Right lobe of liver (tissue), 6 donors: ENCODE measurements at regions not wholly inside any gene's neighbourhood (a gene's known extent, or its start where the extent isn't known, plus 50 kb on each side); places are given as distances from the start of the nearest gene placed in this dataset.
"Not testable (repeated sequence)": the region's sequence is repeated elsewhere in the genome, so short reads cannot be mapped to it uniquely, and the experiment has no call there.

Experiments
- ATAC-seq, 4 donors: fragments of 200-7000 bp; cut with Tn5 transposase; one replicate each; pipeline ENCODE4 v1.9.1; 2020; ENCODE audit warnings: mild to moderate bottlenecking in 4 of 4, moderate library complexity in 4 of 4
- DNase-seq, 3 donors: peaks; one replicate each; pipeline ENCODE4 v3.0.0-alpha.2; 2020
- H3K27ac ChIP-seq, 3 donors: fragments of 200-600 bp; one replicate each; pipeline ENCODE4 v1.8.0; 2022
- H3K27me3 ChIP-seq, 2 donors: fragments of 200-600 bp; one replicate each; pipeline ENCODE4 v1.8.0; 2022
- H3K36me3 ChIP-seq, 4 donors: fragments of 200-600 bp; sonication (generic) in 1 of 4; one replicate each; pipeline versions ENCODE4 v1.5.1 to v1.8.0; 2017 to 2022; ENCODE audit warnings: control low read depth in 1 of 4
- H3K4me1 ChIP-seq, 4 donors: fragments of 200-600 bp; sonication (generic) in 1 of 4; one replicate each; pipeline versions ENCODE4 v1.5.1 to v1.8.0; 2017 to 2022; ENCODE audit warnings: control low read depth in 1 of 4
- H3K4me3 ChIP-seq, 3 donors: fragments of 200-600 bp; one replicate each; pipeline ENCODE4 v1.8.0; 2022
- H3K9me3 ChIP-seq, 4 donors: fragments of 200-600 bp; sonication (generic) in 1 of 4; one replicate each; pipeline versions ENCODE4 v1.5.1 to v1.8.0; 2017 to 2022; ENCODE audit warnings: control low read depth in 1 of 4
- POLR2A ChIP-seq: fragments of 450-650 bp; IDR thresholded peaks from one replicate; pipeline ENCODE4 v1.6.1; 2017; ENCODE audit warnings: antibody characterized with exemption, mild to moderate bottlenecking
- WGBS: methylation state at CpG from one replicate; pipeline ENCODE4 v1.1.6; 2018; ENCODE audit warnings: low coverage, low lambda C conversion rate; ENCODE audit not compliant: insufficient coverage; ENCODE audit errors: missing lambda C conversion rate; 5-methylcytosine and 5-hydroxymethylcytosine counted together
- intact Hi-C, 2 donors: fragments of 100-400 bp; cut with DNase I; formaldehyde crosslinking; loops; one replicate each; pipeline versions ENCODE4 v1.11.2 to v1.14.1; 2022
- TF ChIP-seq, protein P1 (sequence below), 4 donors: fragments of 200-600 bp in 3 of 4; fragments of 450-650 bp in 1 of 4; IDR thresholded peaks; one replicate each; pipeline versions ENCODE4 v1.5.1 to v1.8.0; 2016 to 2022; ENCODE audit warnings: antibody characterized with exemption in 4 of 4, mild to moderate bottlenecking in 2 of 4
- donor health status: DM: no; HTN: yes; CAD: no.
- donor health status: DM: no; HTN: no; CAD: no.
- donor health status: DM: no; HTN: no; CAD: no.
- donor health status: DM: no; HTN: yes; CAD: no.
- donor health status: DM: no; HTN: yes; CAD: no.

- Histone ChIP-seq H3K9me3 (no peaks in the 10 kb centered on the region), H3K27me3 (no peaks in the 10 kb centered on the region), H3K4me3 (no peak overlapping the region), H3K4me1 (no peaks in the 10 kb centered on the region), H3K27ac (no peak overlapping the region), H3K36me3 (no peaks in the 10 kb centered on the region)
- intact Hi-C loops = no loop called here
- ATAC-seq = no peak
- TF ChIP-seq POLR2A = no peak
- TF ChIP-seq, protein P1, sequence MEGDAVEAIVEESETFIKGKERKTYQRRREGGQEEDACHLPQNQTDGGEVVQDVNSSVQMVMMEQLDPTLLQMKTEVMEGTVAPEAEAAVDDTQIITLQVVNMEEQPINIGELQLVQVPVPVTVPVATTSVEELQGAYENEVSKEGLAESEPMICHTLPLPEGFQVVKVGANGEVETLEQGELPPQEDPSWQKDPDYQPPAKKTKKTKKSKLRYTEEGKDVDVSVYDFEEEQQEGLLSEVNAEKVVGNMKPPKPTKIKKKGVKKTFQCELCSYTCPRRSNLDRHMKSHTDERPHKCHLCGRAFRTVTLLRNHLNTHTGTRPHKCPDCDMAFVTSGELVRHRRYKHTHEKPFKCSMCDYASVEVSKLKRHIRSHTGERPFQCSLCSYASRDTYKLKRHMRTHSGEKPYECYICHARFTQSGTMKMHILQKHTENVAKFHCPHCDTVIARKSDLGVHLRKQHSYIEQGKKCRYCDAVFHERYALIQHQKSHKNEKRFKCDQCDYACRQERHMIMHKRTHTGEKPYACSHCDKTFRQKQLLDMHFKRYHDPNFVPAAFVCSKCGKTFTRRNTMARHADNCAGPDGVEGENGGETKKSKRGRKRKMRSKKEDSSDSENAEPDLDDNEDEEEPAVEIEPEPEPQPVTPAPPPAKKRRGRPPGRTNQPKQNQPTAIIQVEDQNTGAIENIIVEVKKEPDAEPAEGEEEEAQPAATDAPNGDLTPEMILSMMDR (IDR thresholded peaks at IDR 0.05) = no peak
- no peak for DNase-seq
Measured at GRCh38 chr7:125830743-125831142, 901.1 kb upstream of the POT1 start.

DNA sequence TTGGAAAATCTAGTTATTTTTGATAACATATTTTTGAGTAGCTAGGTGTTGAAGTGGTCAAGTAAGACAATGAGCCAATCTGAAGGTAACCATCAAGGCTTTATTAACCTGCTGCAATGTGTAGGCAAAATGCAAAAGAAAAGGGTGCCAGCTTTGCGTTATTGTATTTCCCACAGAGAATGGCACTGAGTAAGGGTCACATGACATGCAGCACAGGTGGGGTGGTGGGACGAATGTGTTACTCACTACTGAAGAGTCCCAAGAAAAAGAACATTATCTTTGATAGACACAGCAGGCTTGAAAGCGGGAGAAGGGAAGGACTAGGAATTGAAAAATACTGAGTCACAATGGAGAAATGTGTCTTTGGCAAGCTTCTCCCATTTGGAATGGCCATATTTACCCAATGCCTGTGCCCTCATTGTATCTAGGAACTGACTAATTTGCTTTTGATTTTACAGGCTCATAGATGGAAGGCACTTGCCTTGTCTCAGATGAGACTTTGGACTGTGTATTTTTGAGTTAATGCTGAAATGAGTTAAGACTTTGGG, 898.6 kb upstream of the POT1 start:
- ATAC-seq (no peak), DNase-seq (no peak)
- Histone ChIP-seq H3K36me3 (no peaks in the 10 kb centered on the region), H3K27ac (no peak overlapping the region), H3K4me1 (no peaks in the 10 kb centered on the region), H3K9me3 (no peaks in the 10 kb centered on the region), H3K4me3 (no peak overlapping the region), H3K27me3 (no peaks in the 10 kb centered on the region)
- 57% methylated on average over 3 of the region's 3 CpGs for WGBS
- intact Hi-C loops = no loop called here
- TF ChIP-seq, protein P1 (IDR thresholded peaks at IDR 0.05) = no peak
- no peak for TF ChIP-seq POLR2A

GRCh38 chr7:125823538-125823937, 893.9 kb upstream of the POT1 start:
- intact Hi-C loops = no loop called here
- TF ChIP-seq POLR2A = no peak
- TF ChIP-seq, protein P1 (IDR thresholded peaks at IDR 0.05) = no peak
- Histone ChIP-seq H3K27me3 (no peaks in the 10 kb centered on the region), H3K9me3 (no peaks in the 10 kb centered on the region), H3K4me3 (no peak overlapping the region), H3K4me1 (no peaks in the 10 kb centered on the region), H3K36me3 (no peaks in the 10 kb centered on the region), H3K27ac (no peak overlapping the region)
- ATAC-seq (no peak), DNase-seq (no peak)

GRCh38 chr7:125820495-125820894, 890.9 kb upstream of the POT1 start:
- Histone ChIP-seq H3K4me1 (no peaks in the 10 kb centered on the region), H3K36me3 (no peaks in the 10 kb centered on the region), H3K4me3 (no peak overlapping the region), H3K27ac (no peak overlapping the region), H3K9me3 (no peaks in the 10 kb centered on the region), H3K27me3 (no peaks in the 10 kb centered on the region)
- DNase-seq (no peak), ATAC-seq (no peak)
- intact Hi-C loops = no loop called here
- TF ChIP-seq, protein P1 (IDR thresholded peaks at IDR 0.05) = no peak
- TF ChIP-seq POLR2A = no peak

GRCh38 chr7:125814100-125814499, 884.5 kb upstream of the POT1 start:
- ATAC-seq = no peak
- Histone ChIP-seq H3K4me1 (no peaks in the 10 kb centered on the region), H3K27me3 (no peaks in the 10 kb centered on the region), H3K36me3 (no peaks in the 10 kb centered on the region), H3K9me3 (no peaks in the 10 kb centered on the region), H3K27ac (no peak overlapping the region), H3K4me3 (no peak overlapping the region)
- TF ChIP-seq, protein P1 (IDR thresholded peaks at IDR 0.05) = no peak
- TF ChIP-seq POLR2A = no peak
- intact Hi-C loops = no loop called here
- WGBS = 23% methylated on average over 2 of the region's 2 CpGs
- no peak for DNase-seq

- intact Hi-C loops = not testable (repeated sequence)
Measured at GRCh38 chr7:125806491-125806890, 876.9 kb upstream of the POT1 start.

More at GRCh38 chr7:125806491-125806890, 876.9 kb upstream of the POT1 start:
- DNase-seq, ATAC-seq, H3K4me3 ChIP-seq, H3K27me3 ChIP-seq, H3K36me3 ChIP-seq, H3K4me1 ChIP-seq, H3K9me3 ChIP-seq, H3K27ac ChIP-seq: not testable (repeated sequence)
- 69% methylated on average over 4 of the region's 4 CpGs for WGBS
